H1 (cell line): ENCODE measurements at regions not wholly inside any gene's neighbourhood (a gene's known extent, or its start where the extent isn't known, plus 50 kb on each side); places are given as distances from the start of the nearest gene placed in this dataset.

Experiments
- CEBPB ChIP-seq: IDR thresholded peaks from 2 replicates; pipeline ENCODE4 v1.6.1; 2012; ENCODE audit warnings: low read depth, low read length
- CTCF ChIP-seq, 3 experiments: IDR thresholded peaks; 1 replicate in 2 of 3; 2 replicates in 1 of 3; pipeline versions ENCODE4 v1.5.1 to v1.6.1; 2011; ENCODE audit warnings: low read length in 3 of 3, mild to moderate bottlenecking in 3 of 3, inconsistent platforms in 2 of 3, low read depth in 1 of 3, moderate library complexity in 1 of 3; ENCODE audit not compliant: insufficient read depth in 1 of 3; ENCODE audit errors: control extremely low read depth in 1 of 3
- EGR1 ChIP-seq: IDR thresholded peaks from 2 replicates; pipeline ENCODE4 v1.6.1; 2011; ENCODE audit warnings: low read depth, low read length, borderline replicate concordance
- GABPA ChIP-seq: IDR thresholded peaks from 2 replicates; pipeline ENCODE4 v1.6.1; 2011; ENCODE audit warnings: mild to moderate bottlenecking, low read length, moderate library complexity, borderline replicate concordance; ENCODE audit not compliant: insufficient read depth
- JUND ChIP-seq: IDR thresholded peaks from 2 replicates; pipeline ENCODE4 v1.6.1; 2011; ENCODE audit warnings: mild to moderate bottlenecking, improper control_type of control experiment, low read length
- POLR2A ChIP-seq, 2 experiments: IDR thresholded peaks; 1 replicate in 1 of 2; 2 replicates in 1 of 2; pipeline ENCODE4 v1.6.1; 2011; ENCODE audit warnings: low read depth in 2 of 2, low read length in 2 of 2, mild to moderate bottlenecking in 2 of 2; ENCODE audit errors: control extremely low read depth in 1 of 2
- POLR2AphosphoS5 ChIP-seq: IDR thresholded peaks from 2 replicates; pipeline ENCODE4 v1.6.1; 2011; ENCODE audit warnings: low read depth, low read length
- RAD21 ChIP-seq, 2 experiments: IDR thresholded peaks in 1 of 2; conservative IDR thresholded peaks in 1 of 2; 2 replicates each; pipeline ENCODE4 v1.6.1; 2011; ENCODE audit warnings: low read depth in 2 of 2, low read length in 2 of 2, improper control_type of control experiment in 1 of 2, inconsistent platforms in 1 of 2, mild to moderate bottlenecking in 1 of 2, moderate library complexity in 1 of 2
- SUZ12 ChIP-seq: fragments of 200-600 bp; sonication (generic); IDR thresholded peaks from 2 replicates; pipeline ENCODE4 v1.6.1; 2012; ENCODE audit warnings: mild to moderate bottlenecking, inconsistent platforms, low read length, moderate library complexity, mixed read lengths
- TBP ChIP-seq: IDR thresholded peaks from 2 replicates; pipeline ENCODE4 v1.6.1; 2011; ENCODE audit warnings: low read depth, low read length, improper control_type of control experiment
- YY1 ChIP-seq: IDR thresholded peaks from 2 replicates; pipeline ENCODE4 v1.6.1; 2011; ENCODE audit warnings: low read depth, mild to moderate bottlenecking, low read length
- ZNF274 ChIP-seq: IDR thresholded peaks from 2 replicates; pipeline ENCODE4 v1.7.0; 2012; ENCODE audit warnings: low read length, borderline replicate concordance; ENCODE audit errors: extremely low read depth
- TF ChIP-seq, protein P1 (sequence below): IDR thresholded peaks from 2 replicates; pipeline ENCODE4 v1.6.1; 2012; ENCODE audit warnings: low read length, inconsistent platforms

DNA sequence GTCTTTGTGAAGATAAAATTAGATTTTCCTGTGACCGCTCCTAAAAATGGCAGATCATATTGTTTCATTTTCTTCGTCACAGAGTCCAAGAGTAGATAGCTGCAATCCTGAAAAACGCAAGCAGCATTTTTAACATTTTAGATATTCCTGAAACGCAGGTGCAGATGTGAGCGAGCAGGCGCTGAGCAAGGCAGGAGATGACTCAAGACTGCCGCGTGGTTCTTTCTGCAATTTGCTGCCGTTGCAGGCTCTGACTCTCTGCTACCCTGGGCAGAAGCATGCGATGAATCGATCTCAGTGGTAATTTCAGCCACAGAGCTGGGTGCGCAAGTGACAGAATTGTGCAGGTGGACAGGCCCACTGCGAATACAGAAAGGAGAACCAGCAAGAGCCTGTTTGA lies 331.9 kb downstream of the ACTR3B start:
- no peak for TF ChIP-seq TBP
- TF ChIP-seq CTCF (IDR thresholded peaks at IDR 0.05; ENCODE audit: control extremely low read depth in 1 of 3, insufficient read depth in 1 of 3, low read depth in 1 of 3, low read length in 3 of 3): no peak
- no peak for TF ChIP-seq POLR2AphosphoS5
- no peak for TF ChIP-seq EGR1
- no peak for TF ChIP-seq CEBPB
- no peak for TF ChIP-seq POLR2A (IDR thresholded peaks at IDR 0.05; ENCODE audit: control extremely low read depth in 1 of 2, low read depth in 2 of 2, low read length in 2 of 2)
- no peak for TF ChIP-seq SUZ12
- TF ChIP-seq, protein P1, sequence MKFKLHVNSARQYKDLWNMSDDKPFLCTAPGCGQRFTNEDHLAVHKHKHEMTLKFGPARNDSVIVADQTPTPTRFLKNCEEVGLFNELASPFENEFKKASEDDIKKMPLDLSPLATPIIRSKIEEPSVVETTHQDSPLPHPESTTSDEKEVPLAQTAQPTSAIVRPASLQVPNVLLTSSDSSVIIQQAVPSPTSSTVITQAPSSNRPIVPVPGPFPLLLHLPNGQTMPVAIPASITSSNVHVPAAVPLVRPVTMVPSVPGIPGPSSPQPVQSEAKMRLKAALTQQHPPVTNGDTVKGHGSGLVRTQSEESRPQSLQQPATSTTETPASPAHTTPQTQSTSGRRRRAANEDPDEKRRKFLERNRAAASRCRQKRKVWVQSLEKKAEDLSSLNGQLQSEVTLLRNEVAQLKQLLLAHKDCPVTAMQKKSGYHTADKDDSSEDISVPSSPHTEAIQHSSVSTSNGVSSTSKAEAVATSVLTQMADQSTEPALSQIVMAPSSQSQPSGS: no peak
- TF ChIP-seq GABPA: no peak
- TF ChIP-seq ZNF274: no peak
- TF ChIP-seq JUND: no peak
- TF ChIP-seq YY1: no peak
- TF ChIP-seq RAD21 (IDR thresholded peaks at IDR 0.05 in 1 of 2, conservative IDR thresholded peaks at IDR 0.05 in 1 of 2; ENCODE audit: low read depth in 2 of 2, low read length in 2 of 2): no peak
